ENCODE measurements at regions not wholly inside any gene's neighbourhood (a gene's known extent, or its start where the extent isn't known, plus 50 kb on each side); places are given as distances from the start of the nearest gene placed in this dataset.
"Not testable (repeated sequence)": the region's sequence is repeated elsewhere in the genome, so short reads cannot be mapped to it uniquely, and the experiment has no call there.

GRCh38 chr20:1800180-1800579 is 95.0 kb upstream of the SIRPA start:
- no peaks in the 10 kb centered on the region for H3K9me3 ChIP-seq (ENCODE audit: control insufficient read depth, low read length)
- WGBS, 2 experiments (ENCODE audit: insufficient coverage in 1 of 2, insufficient read length in 1 of 2): 100% methylated on average over 1 of the region's 2 CpGs; no CpG with 5 or more reads in 1 of the 2 experiments
- no peaks in the 10 kb centered on the region for H3K36me3 Mint-ChIP-seq (ENCODE audit: low read depth)
- peaks cover 20% of the 10 kb centered on the region for H3K27me3 ChIP-seq (ENCODE audit: control insufficient read depth, insufficient read depth, low read length, poor library complexity, severe bottlenecking)
- H3K27me3 Mint-ChIP-seq (ENCODE audit: insufficient read depth): peaks cover 17% of the 10 kb centered on the region
- H3K4me3 Mint-ChIP-seq: no peak overlapping the region
- no peak overlapping the region for H3K27ac Mint-ChIP-seq
- H3K9ac ChIP-seq (ENCODE audit: extremely low read depth, low read length, poor library complexity, severe bottlenecking): no peak overlapping the region
- no peak for TF ChIP-seq CTCF (conservative IDR thresholded peaks at IDR 0.05)
- no peaks in the 10 kb centered on the region for H3K9me3 Mint-ChIP-seq
- no peaks in the 10 kb centered on the region for H3K36me3 ChIP-seq (ENCODE audit: control insufficient read depth, insufficient read depth, low read length)
- H3K4me1 ChIP-seq (ENCODE audit: control insufficient read depth, insufficient read depth, low read length): no peaks in the 10 kb centered on the region
- no peak overlapping the region for H3K27ac ChIP-seq (ENCODE audit: low read depth, low read length)
- no peak for DNase-seq
- no peaks in the 10 kb centered on the region for H3K4me1 Mint-ChIP-seq
- H3K4me3 ChIP-seq (ENCODE audit: low read length): no peak overlapping the region

- H3K36me3 ChIP-seq (ENCODE audit: control insufficient read depth, insufficient read depth, low read length); H3K9me3 ChIP-seq (ENCODE audit: control insufficient read depth, low read length); H3K27ac Mint-ChIP-seq; H3K4me1 ChIP-seq (ENCODE audit: control insufficient read depth, insufficient read depth, low read length); H3K27ac ChIP-seq (ENCODE audit: low read depth, low read length); DNase-seq; H3K9ac ChIP-seq (ENCODE audit: extremely low read depth, low read length, poor library complexity, severe bottlenecking); H3K4me3 Mint-ChIP-seq; H3K36me3 Mint-ChIP-seq (ENCODE audit: low read depth); H3K4me1 Mint-ChIP-seq; H3K4me3 ChIP-seq (ENCODE audit: low read length); H3K9me3 Mint-ChIP-seq: not testable (repeated sequence)
- peaks cover 18% of the 10 kb centered on the region for H3K27me3 Mint-ChIP-seq (ENCODE audit: insufficient read depth)
- peaks cover 20% of the 10 kb centered on the region for H3K27me3 ChIP-seq (ENCODE audit: control insufficient read depth, insufficient read depth, low read length, poor library complexity, severe bottlenecking)
- WGBS, 2 experiments (ENCODE audit: insufficient coverage in 1 of 2, insufficient read length in 1 of 2): 96 to 100% methylated on average over 4 to 9 of the region's 14 CpGs
Measured at GRCh38 chr20:1799746-1800145, 95.5 kb upstream of the SIRPA start.

- no peak overlapping the region for H3K4me3 Mint-ChIP-seq
- TF ChIP-seq CTCF (conservative IDR thresholded peaks at IDR 0.05): no peak
- no peaks in the 10 kb centered on the region for H3K36me3 ChIP-seq (ENCODE audit: control insufficient read depth, insufficient read depth, low read length)
- no peaks in the 10 kb centered on the region for H3K9me3 ChIP-seq (ENCODE audit: control insufficient read depth, low read length)
- no peak overlapping the region for H3K27ac Mint-ChIP-seq
- peaks cover 16% of the 10 kb centered on the region for H3K27me3 ChIP-seq (ENCODE audit: control insufficient read depth, insufficient read depth, low read length, poor library complexity, severe bottlenecking)
- no peaks in the 10 kb centered on the region for H3K9me3 Mint-ChIP-seq
- no peak overlapping the region for H3K9ac ChIP-seq (ENCODE audit: extremely low read depth, low read length, poor library complexity, severe bottlenecking)
- H3K4me1 Mint-ChIP-seq: no peaks in the 10 kb centered on the region
- no peaks in the 10 kb centered on the region for H3K36me3 Mint-ChIP-seq (ENCODE audit: low read depth)
- H3K4me1 ChIP-seq (ENCODE audit: control insufficient read depth, insufficient read depth, low read length): no peaks in the 10 kb centered on the region
- no peak for DNase-seq
- no peak overlapping the region for H3K4me3 ChIP-seq (ENCODE audit: low read length)
- 100% methylated on average over 2 of the region's 2 CpGs; no CpG with 5 or more reads in 1 of the 2 experiments for WGBS, 2 experiments (ENCODE audit: insufficient coverage in 1 of 2, insufficient read length in 1 of 2)
- H3K27me3 Mint-ChIP-seq (ENCODE audit: insufficient read depth): peaks cover 16% of the 10 kb centered on the region
- no peak overlapping the region for H3K27ac ChIP-seq (ENCODE audit: low read depth, low read length)
Measured at GRCh38 chr20:1798982-1799381, 96.2 kb upstream of the SIRPA start.

GRCh38 chr20:1793821-1794220 is 101.4 kb upstream of the SIRPA start:
- H3K27me3 ChIP-seq (ENCODE audit: control insufficient read depth, insufficient read depth, low read length, poor library complexity, severe bottlenecking): peaks cover 14% of the 10 kb centered on the region
- H3K27ac ChIP-seq (ENCODE audit: low read depth, low read length): no peak overlapping the region
- H3K36me3 ChIP-seq (ENCODE audit: control insufficient read depth, insufficient read depth, low read length): no peaks in the 10 kb centered on the region
- Mint-ChIP-seq H3K27ac (no peak overlapping the region), H3K4me1 (no peaks in the 10 kb centered on the region), H3K4me3 (no peak overlapping the region), H3K27me3 (ENCODE audit: insufficient read depth) (peaks cover 15% of the 10 kb centered on the region), H3K36me3 (ENCODE audit: low read depth) (no peaks in the 10 kb centered on the region), H3K9me3 (no peaks in the 10 kb centered on the region)
- no peaks in the 10 kb centered on the region for H3K9me3 ChIP-seq (ENCODE audit: control insufficient read depth, low read length)
- H3K4me3 ChIP-seq (ENCODE audit: low read length): no peak overlapping the region
- no peaks in the 10 kb centered on the region for H3K4me1 ChIP-seq (ENCODE audit: control insufficient read depth, insufficient read depth, low read length)
- H3K9ac ChIP-seq (ENCODE audit: extremely low read depth, low read length, poor library complexity, severe bottlenecking): no peak overlapping the region
- WGBS, 2 experiments (ENCODE audit: insufficient coverage in 1 of 2, insufficient read length in 1 of 2): 95 to 100% methylated on average over 2 of the region's 2 CpGs
- DNase-seq: no peak
- no peak for TF ChIP-seq CTCF (conservative IDR thresholded peaks at IDR 0.05)
